ENCODE measurements at regions not wholly inside any gene's neighbourhood (a gene's known extent, or its start where the extent isn't known, plus 50 kb on each side); places are given as distances from the start of the nearest gene placed in this dataset.

DNA sequence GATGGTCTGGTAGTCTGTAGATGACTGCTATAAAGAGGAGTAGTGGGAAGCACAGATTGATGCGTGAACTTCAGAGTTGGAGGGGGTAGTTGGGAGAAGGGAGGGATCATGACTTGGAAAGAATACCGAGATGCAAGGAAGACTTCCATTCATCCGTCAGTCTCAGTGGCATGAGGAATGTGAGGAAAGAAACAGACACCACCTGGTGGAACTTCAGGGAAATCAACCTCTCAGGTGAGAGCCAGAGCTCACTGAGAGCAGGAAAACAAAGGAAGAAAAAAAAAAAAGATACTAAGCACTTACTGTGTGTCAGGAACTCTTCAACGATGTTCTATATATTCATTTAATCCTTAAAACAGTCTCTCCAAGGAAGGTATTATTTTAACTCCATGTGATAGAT lies 172.4 kb downstream of the OXSM start:
- TF ChIP-seq POLR2A (IDR thresholded peaks at IDR 0.05; ENCODE audit: low read depth, low read length) (no peak), EZH2 (IDR thresholded peaks at IDR 0.05; ENCODE audit: borderline replicate concordance, low read depth, low read length, severe bottlenecking) (no peak)
- TF ChIP-seq, protein P1, sequence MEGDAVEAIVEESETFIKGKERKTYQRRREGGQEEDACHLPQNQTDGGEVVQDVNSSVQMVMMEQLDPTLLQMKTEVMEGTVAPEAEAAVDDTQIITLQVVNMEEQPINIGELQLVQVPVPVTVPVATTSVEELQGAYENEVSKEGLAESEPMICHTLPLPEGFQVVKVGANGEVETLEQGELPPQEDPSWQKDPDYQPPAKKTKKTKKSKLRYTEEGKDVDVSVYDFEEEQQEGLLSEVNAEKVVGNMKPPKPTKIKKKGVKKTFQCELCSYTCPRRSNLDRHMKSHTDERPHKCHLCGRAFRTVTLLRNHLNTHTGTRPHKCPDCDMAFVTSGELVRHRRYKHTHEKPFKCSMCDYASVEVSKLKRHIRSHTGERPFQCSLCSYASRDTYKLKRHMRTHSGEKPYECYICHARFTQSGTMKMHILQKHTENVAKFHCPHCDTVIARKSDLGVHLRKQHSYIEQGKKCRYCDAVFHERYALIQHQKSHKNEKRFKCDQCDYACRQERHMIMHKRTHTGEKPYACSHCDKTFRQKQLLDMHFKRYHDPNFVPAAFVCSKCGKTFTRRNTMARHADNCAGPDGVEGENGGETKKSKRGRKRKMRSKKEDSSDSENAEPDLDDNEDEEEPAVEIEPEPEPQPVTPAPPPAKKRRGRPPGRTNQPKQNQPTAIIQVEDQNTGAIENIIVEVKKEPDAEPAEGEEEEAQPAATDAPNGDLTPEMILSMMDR (IDR thresholded peaks at IDR 0.05; ENCODE audit: extremely low read depth in 1 of 2, insufficient read depth in 1 of 2, low read depth in 1 of 2, low read length in 2 of 2), result no peak

Data from endothelial cell of umbilical vein (primary cell).